ENCODE measurements at regions not wholly inside any gene's neighbourhood (a gene's known extent, or its start where the extent isn't known, plus 50 kb on each side); places are given as distances from the start of the nearest gene placed in this dataset.

GRCh38 chr4:134812611-134813010 lies 611.0 kb upstream of the PABPC4L start:
- BruUV-seq (replicated peaks): no TSS peak
- CTCF ChIA-PET: no interaction called here
- no peaks in the 10 kb centered on the region for H3K36me3 ChIP-seq (ENCODE audit: low read depth)

GRCh38 chr4:134807231-134807745 lies 605.7 kb upstream of the PABPC4L start:
- no peaks in the 10 kb centered on the region for H3K27me3 ChIP-seq (ENCODE audit: insufficient read depth, low read depth)

More at GRCh38 chr4:134812611-134813010, 611.0 kb upstream of the PABPC4L start:
- Histone ChIP-seq H3F3A (ENCODE audit: insufficient read depth, low read depth) (no peaks in the 10 kb centered on the region), H3K27ac (no peak overlapping the region), H3K9me2 (ENCODE audit: insufficient read depth) (no peaks in the 10 kb centered on the region), H3K4me3 (no peak overlapping the region), H3K4me2 (no peak overlapping the region), H4K20me1 (ENCODE audit: insufficient read depth) (no peaks in the 10 kb centered on the region), H3K79me2 (ENCODE audit: low read depth) (no peaks in the 10 kb centered on the region), H3K4me1 (replicated peaks; ENCODE audit: insufficient read depth) (no peaks in the 10 kb centered on the region), H3K9me3 (ENCODE audit: insufficient read depth, low read depth) (no peaks in the 10 kb centered on the region), H2AFZ (no peak overlapping the region), H3K27me3 (ENCODE audit: insufficient read depth, low read depth) (no peaks in the 10 kb centered on the region)
- no peak for TF ChIP-seq EZH2 (IDR thresholded peaks at IDR 0.05; ENCODE audit: low read depth)
- TF ChIP-seq CTCF (conservative IDR thresholded peaks at IDR 0.05): no peak
- no peak for DNase-seq
- intact Hi-C loops (cut with micrococcal nuclease; ENCODE audit: unreplicated experiment): no loop called here
- POLR2A ChIA-PET (ENCODE audit: unreplicated experiment): no interaction called here

GRCh38 chr4:134798573-134798972 lies 597.0 kb upstream of the PABPC4L start:
- no TSS peak for BruUV-seq (replicated peaks)
- no peaks in the 10 kb centered on the region for H3K36me3 ChIP-seq (ENCODE audit: low read depth)
- no peaks in the 10 kb centered on the region for H3F3A ChIP-seq (ENCODE audit: insufficient read depth, low read depth)
- H3K9me3 ChIP-seq (ENCODE audit: insufficient read depth, low read depth): no peaks in the 10 kb centered on the region
- no peaks in the 10 kb centered on the region for H3K4me1 ChIP-seq (replicated peaks; ENCODE audit: insufficient read depth)
- H4K20me1 ChIP-seq (ENCODE audit: insufficient read depth): no peaks in the 10 kb centered on the region
- H3K9me2 ChIP-seq (ENCODE audit: insufficient read depth): no peaks in the 10 kb centered on the region
- H3K79me2 ChIP-seq (ENCODE audit: low read depth): no peaks in the 10 kb centered on the region
- no peaks in the 10 kb centered on the region for H3K27me3 ChIP-seq (ENCODE audit: insufficient read depth, low read depth)
- TF ChIP-seq EZH2 (IDR thresholded peaks at IDR 0.05; ENCODE audit: low read depth) (no peak), CTCF (conservative IDR thresholded peaks at IDR 0.05) (no peak)
- intact Hi-C loops (cut with micrococcal nuclease; ENCODE audit: unreplicated experiment): no loop called here
- H3K4me3 ChIP-seq: no peak overlapping the region
- H2AFZ ChIP-seq: no peak overlapping the region
- DNase-seq: no peak
- CTCF ChIA-PET: no interaction called here
- H3K27ac ChIP-seq: no peak overlapping the region
- no peak overlapping the region for H3K4me2 ChIP-seq
- POLR2A ChIA-PET (ENCODE audit: unreplicated experiment): no interaction called here

More at GRCh38 chr4:134807231-134807745, 605.7 kb upstream of the PABPC4L start:
- H3K4me2 ChIP-seq: no peak overlapping the region
- POLR2A ChIA-PET (ENCODE audit: unreplicated experiment): no interaction called here
- H3K4me3 ChIP-seq: no peak overlapping the region
- H3F3A ChIP-seq (ENCODE audit: insufficient read depth, low read depth): no peaks in the 10 kb centered on the region
- H3K79me2 ChIP-seq (ENCODE audit: low read depth): no peaks in the 10 kb centered on the region
- H3K4me1 ChIP-seq (replicated peaks; ENCODE audit: insufficient read depth): no peaks in the 10 kb centered on the region
- no peak overlapping the region for H2AFZ ChIP-seq
- H3K9me2 ChIP-seq (ENCODE audit: insufficient read depth): no peaks in the 10 kb centered on the region
- BruUV-seq (replicated peaks): no TSS peak
- intact Hi-C loops (cut with micrococcal nuclease; ENCODE audit: unreplicated experiment): no loop called here
- H3K9me3 ChIP-seq (ENCODE audit: insufficient read depth, low read depth): no peaks in the 10 kb centered on the region
- no peak for TF ChIP-seq EZH2 (IDR thresholded peaks at IDR 0.05; ENCODE audit: low read depth)
- no peak for TF ChIP-seq CTCF (conservative IDR thresholded peaks at IDR 0.05)
- CTCF ChIA-PET: no interaction called here
- no peak for DNase-seq
- H3K36me3 ChIP-seq (ENCODE audit: low read depth): no peaks in the 10 kb centered on the region
- H4K20me1 ChIP-seq (ENCODE audit: insufficient read depth): no peaks in the 10 kb centered on the region
- no peak overlapping the region for H3K27ac ChIP-seq
